GM21390 (cell line): ENCODE measurements at regions not wholly inside any gene's neighbourhood (a gene's known extent, or its start where the extent isn't known, plus 50 kb on each side); places are given as distances from the start of the nearest gene placed in this dataset.

Experiments used
- ATAC-seq: cut with Tn5 transposase; IDR thresholded peaks from one replicate; pipeline ENCODE4 v1.9.1; 2021; ENCODE audit not compliant: unreplicated experiment

GRCh38 chr1:84090447-84091245 lies 53.4 kb upstream of the PRKACB start:
- ATAC-seq, result peak; percentile 76

- no peak for ATAC-seq
Measured at GRCh38 chr1:84089867-84090266, 54.2 kb upstream of the PRKACB start.

- ATAC-seq, result peak; percentile 45
Measured at GRCh38 chr1:84089465-84089864, 54.6 kb upstream of the PRKACB start.

- ATAC-seq, result no peak
Measured at GRCh38 chr1:84086616-84087015, 57.5 kb upstream of the PRKACB start.

- no peak for ATAC-seq
Measured at GRCh38 chr1:84086189-84086588, 57.9 kb upstream of the PRKACB start.

GRCh38 chr1:84083307-84083706 lies 60.8 kb upstream of the PRKACB start:
- ATAC-seq, result no peak

- ATAC-seq, result no peak
Measured at GRCh38 chr1:84078842-84079202, 65.2 kb upstream of the PRKACB start.

- ATAC-seq, result peak; percentile 44
Measured at GRCh38 chr1:84078108-84078841, 65.8 kb upstream of the PRKACB start.

GRCh38 chr1:84077476-84078107 lies 66.5 kb upstream of the PRKACB start:
- peak; percentile 90 for ATAC-seq

- no peak for ATAC-seq
Measured at GRCh38 chr1:84073266-84073665, 70.8 kb upstream of the PRKACB start.

- ATAC-seq, result no peak
Measured at GRCh38 chr1:84069236-84069845, 70.4 kb upstream of the TTLL7 start.

GRCh38 chr1:84062496-84062895 lies 63.6 kb upstream of the TTLL7 start:
- ATAC-seq, result no peak

- no peak for ATAC-seq
Measured at GRCh38 chr1:84061336-84061735, 62.4 kb upstream of the TTLL7 start.

GRCh38 chr1:84060781-84061180 lies 61.8 kb upstream of the TTLL7 start:
- ATAC-seq, result no peak

- no peak for ATAC-seq
Measured at GRCh38 chr1:84048820-84049219, 49.9 kb upstream of the TTLL7 start.
